SK-N-MC (cell line): ENCODE measurements at regions not wholly inside any gene's neighbourhood (a gene's known extent, or its start where the extent isn't known, plus 50 kb on each side); places are given as distances from the start of the nearest gene placed in this dataset.

Experiments
- EZH2 ChIP-seq: fragments of 200-600 bp; sonication (generic); IDR thresholded peaks from one replicate; pipeline ENCODE4 v1.6.1; 2017; ENCODE audit warnings: antibody characterized with exemption
- FOXP2 ChIP-seq: optimal IDR thresholded peaks from 2 replicates; pipeline ENCODE3; 2011; ENCODE audit warnings: mild to moderate bottlenecking, moderate library complexity; ENCODE audit not compliant: insufficient read depth; ENCODE audit errors: extremely low read length, control extremely low read depth
- POLR2AphosphoS5 ChIP-seq: IDR thresholded peaks from 2 replicates; pipeline ENCODE4 v1.6.1; 2012; ENCODE audit warnings: mild to moderate bottlenecking, low read depth, low read length, borderline replicate concordance

DNA sequence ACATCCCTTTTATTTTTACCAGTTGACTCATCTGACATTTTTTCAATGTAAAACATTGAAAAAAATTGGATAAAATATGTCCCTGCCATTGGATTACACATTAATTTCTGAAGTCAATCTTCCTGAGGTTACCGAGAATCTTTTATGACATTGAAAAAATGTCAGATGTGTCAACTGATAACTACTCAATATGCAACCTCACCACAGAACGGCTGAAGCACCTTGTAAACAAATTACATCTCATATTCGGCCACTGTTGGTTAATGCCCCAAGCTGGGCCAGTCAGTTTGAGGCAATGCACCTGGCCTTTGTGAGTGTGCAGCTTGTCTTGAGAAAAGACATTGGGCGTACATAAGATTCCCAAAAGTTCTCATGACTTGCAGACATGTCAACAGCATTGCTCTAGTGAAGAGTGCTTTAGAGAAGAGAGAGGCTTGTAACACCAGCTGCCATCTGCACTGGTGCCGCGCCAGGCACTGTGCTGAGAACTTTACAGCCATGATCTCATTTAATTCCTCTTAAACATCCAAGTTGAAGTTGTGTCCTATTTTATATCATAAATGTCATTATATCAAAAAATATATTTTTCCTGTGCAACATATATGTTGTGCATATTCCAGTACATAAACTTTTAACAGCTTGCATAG lies 112.7 kb upstream of the SLC35G4 start:
- no peak for TF ChIP-seq EZH2
- no peak for TF ChIP-seq POLR2AphosphoS5
- no peak for TF ChIP-seq FOXP2
